ENCODE measurements at regions not wholly inside any gene's neighbourhood (a gene's known extent, or its start where the extent isn't known, plus 50 kb on each side); places are given as distances from the start of the nearest gene placed in this dataset.

DNA sequence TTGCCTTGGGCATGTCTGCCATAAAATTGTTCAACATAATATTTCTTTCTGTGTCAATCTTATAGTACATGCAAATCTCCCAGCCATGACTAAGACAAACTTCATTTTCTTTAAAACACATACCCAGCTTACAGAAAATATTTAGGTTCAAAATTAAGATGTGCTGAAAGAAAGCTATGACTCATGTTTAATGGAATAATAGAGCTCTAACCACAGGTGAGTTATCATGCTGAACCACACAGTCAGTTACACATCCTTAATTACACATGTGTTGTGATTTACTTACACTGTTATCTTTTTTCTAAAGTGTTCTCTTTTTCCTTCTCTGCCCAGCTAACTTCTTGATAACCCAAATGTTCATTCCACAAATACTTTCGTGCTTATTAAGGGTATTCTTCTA lies 1831.2 kb downstream of the OLFM4 start:
- H3K4me1 ChIP-seq (ENCODE audit: insufficient read depth, low read length): no peaks in the 10 kb centered on the region
- H3K27ac ChIP-seq (ENCODE audit: low read length): no peak overlapping the region
- no peak overlapping the region for H3K4me2 ChIP-seq (ENCODE audit: low read length)
- no peaks in the 10 kb centered on the region for H4K20me1 ChIP-seq (ENCODE audit: low read length)
- H3K79me2 ChIP-seq (ENCODE audit: low read length): no peaks in the 10 kb centered on the region
- DNase-seq (no peak), ATAC-seq (no peak)
- no peaks in the 10 kb centered on the region for H3K9me3 ChIP-seq (ENCODE audit: low read length)
- no TSS peak for BruUV-seq (replicated peaks)
- no peaks in the 10 kb centered on the region for H3K27me3 ChIP-seq (ENCODE audit: low read length)
- ChIA-PET POLR2A (ENCODE audit: unreplicated experiment) (no interaction called here), CTCF (no interaction called here)
- no peak overlapping the region for H2AFZ ChIP-seq (ENCODE audit: low read length)
- H3K4me3 ChIP-seq (ENCODE audit: low read length): no peak overlapping the region
- intact Hi-C loops (cut with micrococcal nuclease): no loop called here
- H3K36me3 ChIP-seq (ENCODE audit: low read depth, low read length): no peaks in the 10 kb centered on the region
- H3K9ac ChIP-seq (ENCODE audit: low read length): no peak overlapping the region
- H3K9me2 ChIP-seq (replicated peaks; ENCODE audit: low read length): no peaks in the 10 kb centered on the region
- no peak for TF ChIP-seq EZH2phosphoT487 (IDR thresholded peaks at IDR 0.05; ENCODE audit: borderline replicate concordance, low read length)
- TF ChIP-seq, protein P1, sequence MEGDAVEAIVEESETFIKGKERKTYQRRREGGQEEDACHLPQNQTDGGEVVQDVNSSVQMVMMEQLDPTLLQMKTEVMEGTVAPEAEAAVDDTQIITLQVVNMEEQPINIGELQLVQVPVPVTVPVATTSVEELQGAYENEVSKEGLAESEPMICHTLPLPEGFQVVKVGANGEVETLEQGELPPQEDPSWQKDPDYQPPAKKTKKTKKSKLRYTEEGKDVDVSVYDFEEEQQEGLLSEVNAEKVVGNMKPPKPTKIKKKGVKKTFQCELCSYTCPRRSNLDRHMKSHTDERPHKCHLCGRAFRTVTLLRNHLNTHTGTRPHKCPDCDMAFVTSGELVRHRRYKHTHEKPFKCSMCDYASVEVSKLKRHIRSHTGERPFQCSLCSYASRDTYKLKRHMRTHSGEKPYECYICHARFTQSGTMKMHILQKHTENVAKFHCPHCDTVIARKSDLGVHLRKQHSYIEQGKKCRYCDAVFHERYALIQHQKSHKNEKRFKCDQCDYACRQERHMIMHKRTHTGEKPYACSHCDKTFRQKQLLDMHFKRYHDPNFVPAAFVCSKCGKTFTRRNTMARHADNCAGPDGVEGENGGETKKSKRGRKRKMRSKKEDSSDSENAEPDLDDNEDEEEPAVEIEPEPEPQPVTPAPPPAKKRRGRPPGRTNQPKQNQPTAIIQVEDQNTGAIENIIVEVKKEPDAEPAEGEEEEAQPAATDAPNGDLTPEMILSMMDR (conservative IDR thresholded peaks at IDR 0.05; ENCODE audit: low read depth, low read length): no peak
- TF ChIP-seq EZH2 (IDR thresholded peaks at IDR 0.05; ENCODE audit: low read length, unreplicated experiment): no peak
- no peaks in the 10 kb centered on the region for H3F3A ChIP-seq (ENCODE audit: low read length, unreplicated experiment)

DNA sequence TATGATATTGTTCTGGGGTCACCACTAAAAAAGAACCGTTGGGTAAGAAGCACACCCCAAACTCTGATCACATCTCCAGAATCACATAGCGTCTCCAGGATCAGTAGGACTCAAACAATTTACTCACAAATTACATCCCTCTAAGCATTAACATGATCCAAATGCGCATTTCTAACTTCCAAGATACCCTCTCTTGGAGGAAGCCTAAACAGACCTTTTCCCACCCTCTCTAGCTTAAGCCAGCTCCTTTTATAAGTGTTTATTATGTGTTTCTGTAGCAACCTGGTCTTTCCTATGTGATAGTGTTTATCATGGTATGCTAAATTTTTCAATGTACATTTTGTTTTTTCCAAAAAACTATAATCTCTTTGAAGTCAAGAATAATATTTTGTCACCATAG lies 1846.5 kb downstream of the OLFM4 start:
- Histone ChIP-seq H3K79me2 (ENCODE audit: low read length) (no peaks in the 10 kb centered on the region), H3K4me3 (ENCODE audit: low read length) (no peak overlapping the region), H3F3A (ENCODE audit: low read length, unreplicated experiment) (no peaks in the 10 kb centered on the region), H3K4me1 (ENCODE audit: insufficient read depth, low read length) (no peaks in the 10 kb centered on the region), H3K27me3 (ENCODE audit: low read length) (no peaks in the 10 kb centered on the region), H3K4me2 (ENCODE audit: low read length) (no peak overlapping the region), H4K20me1 (ENCODE audit: low read length) (no peaks in the 10 kb centered on the region), H3K9me3 (ENCODE audit: low read length) (no peaks in the 10 kb centered on the region), H3K9me2 (replicated peaks; ENCODE audit: low read length) (no peaks in the 10 kb centered on the region), H3K9ac (ENCODE audit: low read length) (no peak overlapping the region), H2AFZ (ENCODE audit: low read length) (no peak overlapping the region), H3K27ac (ENCODE audit: low read length) (no peak overlapping the region), H3K36me3 (ENCODE audit: low read depth, low read length) (no peaks in the 10 kb centered on the region)
- TF ChIP-seq EZH2phosphoT487 (IDR thresholded peaks at IDR 0.05; ENCODE audit: borderline replicate concordance, low read length): no peak
- TF ChIP-seq EZH2 (IDR thresholded peaks at IDR 0.05; ENCODE audit: low read length, unreplicated experiment): no peak
- TF ChIP-seq, protein P1 (conservative IDR thresholded peaks at IDR 0.05; ENCODE audit: low read depth, low read length): no peak
- CTCF ChIA-PET: no interaction called here
- intact Hi-C loops (cut with micrococcal nuclease): no loop called here
- POLR2A ChIA-PET (ENCODE audit: unreplicated experiment): no interaction called here
- DNase-seq (no peak), ATAC-seq (no peak)
- no TSS peak for BruUV-seq (replicated peaks)

DNA sequence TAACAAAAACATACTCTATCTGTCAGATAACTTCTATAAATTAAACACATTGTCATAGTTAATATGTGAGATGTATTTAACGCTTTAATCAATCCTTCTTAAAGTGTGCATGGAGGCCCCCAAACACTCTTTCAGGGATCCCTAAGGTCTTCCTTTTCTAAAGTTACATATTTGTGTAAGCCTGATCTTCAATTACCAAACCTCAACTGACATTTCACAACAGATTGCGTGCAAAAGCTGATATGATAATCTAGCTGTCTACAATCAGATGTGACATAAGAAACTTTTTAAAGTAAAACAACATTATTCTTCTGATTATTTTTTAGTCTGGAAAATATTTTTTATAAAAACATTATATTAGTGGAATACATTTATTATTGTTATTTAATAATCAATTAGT lies 1850.4 kb downstream of the OLFM4 start:
- Histone ChIP-seq H3K9ac (ENCODE audit: low read length) (no peak overlapping the region), H3K4me3 (ENCODE audit: low read length) (no peak overlapping the region), H3K4me2 (ENCODE audit: low read length) (no peak overlapping the region), H3K9me2 (replicated peaks; ENCODE audit: low read length) (no peaks in the 10 kb centered on the region), H2AFZ (ENCODE audit: low read length) (no peak overlapping the region), H3K9me3 (ENCODE audit: low read length) (no peaks in the 10 kb centered on the region), H3F3A (ENCODE audit: low read length, unreplicated experiment) (no peaks in the 10 kb centered on the region), H3K4me1 (ENCODE audit: insufficient read depth, low read length) (no peaks in the 10 kb centered on the region), H4K20me1 (ENCODE audit: low read length) (no peaks in the 10 kb centered on the region), H3K27me3 (ENCODE audit: low read length) (no peaks in the 10 kb centered on the region), H3K36me3 (ENCODE audit: low read depth, low read length) (no peaks in the 10 kb centered on the region), H3K27ac (ENCODE audit: low read length) (no peak overlapping the region), H3K79me2 (ENCODE audit: low read length) (no peaks in the 10 kb centered on the region)
- intact Hi-C loops (cut with micrococcal nuclease): no loop called here
- CTCF ChIA-PET: no interaction called here
- no peak for DNase-seq
- no peak for ATAC-seq
- POLR2A ChIA-PET (ENCODE audit: unreplicated experiment): no interaction called here
- no TSS peak for BruUV-seq (replicated peaks)
- TF ChIP-seq, protein P1 (conservative IDR thresholded peaks at IDR 0.05; ENCODE audit: low read depth, low read length): no peak
- TF ChIP-seq EZH2 (IDR thresholded peaks at IDR 0.05; ENCODE audit: low read length, unreplicated experiment) (no peak), EZH2phosphoT487 (IDR thresholded peaks at IDR 0.05; ENCODE audit: borderline replicate concordance, low read length) (no peak)

Measured in PC-3 (cell line).